Small intestine (tissue), 7 donors: ENCODE measurements at regions not wholly inside any gene's neighbourhood (a gene's known extent, or its start where the extent isn't known, plus 50 kb on each side); places are given as distances from the start of the nearest gene placed in this dataset.

ENCODE experiments used
- DNase-seq, 2 donors: peaks; one replicate each; pipeline versions ENCODE4 v3.0.0 to v3.0.0-alpha.2; 2013
- FAIRE-seq: peaks from 2 replicates; lab custom pipeline; 2012; peaks lifted over from hg19 to GRCh38; lab: Jason Lieb, UNC
- H3K27ac ChIP-seq, 3 donors: one replicate each; pipeline ENCODE4 v1.5.1; 2013; ENCODE audit warnings: low read length in 2 of 3, mild to moderate bottlenecking in 2 of 3, control low read depth in 1 of 3, inconsistent platforms in 1 of 3, low read depth in 1 of 3, moderate library complexity in 1 of 3
- H3K27me3 ChIP-seq, 3 donors: one replicate each; pipeline ENCODE4 v1.6.1; 2013; ENCODE audit warnings: low read length in 3 of 3, inconsistent platforms in 1 of 3; ENCODE audit not compliant: control insufficient read depth in 3 of 3, insufficient read depth in 3 of 3
- H3K36me3 ChIP-seq, 3 donors: one replicate each; pipeline ENCODE4 v1.6.1; 2013; ENCODE audit warnings: low read length in 3 of 3, inconsistent platforms in 1 of 3, low read depth in 1 of 3, mild to moderate bottlenecking in 1 of 3, moderate library complexity in 1 of 3; ENCODE audit not compliant: control insufficient read depth in 3 of 3, insufficient read depth in 2 of 3
- H3K4me1 ChIP-seq, 3 donors: one replicate each; pipeline ENCODE4 v1.6.1; 2013; ENCODE audit warnings: low read length in 2 of 3, inconsistent platforms in 1 of 3, low read depth in 1 of 3, mild to moderate bottlenecking in 1 of 3, moderate library complexity in 1 of 3; ENCODE audit not compliant: control insufficient read depth in 3 of 3, insufficient read depth in 2 of 3
- H3K4me3 ChIP-seq, 3 donors: one replicate each; pipeline ENCODE4 v1.5.1; 2013; ENCODE audit warnings: low read length in 3 of 3, control low read depth in 1 of 3, inconsistent platforms in 1 of 3, low read depth in 1 of 3, mild to moderate bottlenecking in 1 of 3, moderate library complexity in 1 of 3
- H3K9me3 ChIP-seq, 2 donors: one replicate each; pipeline ENCODE4 v1.6.1; 2013; ENCODE audit warnings: low read depth in 1 of 2, low read length in 1 of 2; ENCODE audit not compliant: control insufficient read depth in 2 of 2, insufficient read depth in 1 of 2
- WGBS, 3 donors: extraction: QIAGEN DNeasy Blood & Tissue Kit; methylation state at CpG; one replicate each; pipeline ENCODE4 v1.1.7; 2013; 5-methylcytosine and 5-hydroxymethylcytosine counted together
- donor health status: healthy with polysubstance abuse.
- donor health status: control.
- donor health status: control.
- donor health status: Bipolar disorder and iron deficiency.
- donor health status: healthy.

GRCh38 chr5:74969726-74970125 is 82.6 kb downstream of the GCNT4 start:
- WGBS, 3 donors, result 11 to 66% (median 47%) methylated on average over 3 of the region's 3 CpGs
- DNase-seq (peak; percentile 59 to 83), FAIRE-seq (no peak)
- H3K36me3 ChIP-seq, result no peaks in the 10 kb centered on the region
- H3K27me3 ChIP-seq, result no peaks in the 10 kb centered on the region
- peak overlapping the region in 1 of 3 donors; percentile 73 for H3K27ac ChIP-seq
- H3K4me3 ChIP-seq, result no peak overlapping the region
- peaks cover 4 to 46% (median 4%) of the 10 kb centered on the region in 3 donors for H3K4me1 ChIP-seq
- peaks cover 0 to 4% of the 10 kb centered on the region in 2 donors for H3K9me3 ChIP-seq

DNA sequence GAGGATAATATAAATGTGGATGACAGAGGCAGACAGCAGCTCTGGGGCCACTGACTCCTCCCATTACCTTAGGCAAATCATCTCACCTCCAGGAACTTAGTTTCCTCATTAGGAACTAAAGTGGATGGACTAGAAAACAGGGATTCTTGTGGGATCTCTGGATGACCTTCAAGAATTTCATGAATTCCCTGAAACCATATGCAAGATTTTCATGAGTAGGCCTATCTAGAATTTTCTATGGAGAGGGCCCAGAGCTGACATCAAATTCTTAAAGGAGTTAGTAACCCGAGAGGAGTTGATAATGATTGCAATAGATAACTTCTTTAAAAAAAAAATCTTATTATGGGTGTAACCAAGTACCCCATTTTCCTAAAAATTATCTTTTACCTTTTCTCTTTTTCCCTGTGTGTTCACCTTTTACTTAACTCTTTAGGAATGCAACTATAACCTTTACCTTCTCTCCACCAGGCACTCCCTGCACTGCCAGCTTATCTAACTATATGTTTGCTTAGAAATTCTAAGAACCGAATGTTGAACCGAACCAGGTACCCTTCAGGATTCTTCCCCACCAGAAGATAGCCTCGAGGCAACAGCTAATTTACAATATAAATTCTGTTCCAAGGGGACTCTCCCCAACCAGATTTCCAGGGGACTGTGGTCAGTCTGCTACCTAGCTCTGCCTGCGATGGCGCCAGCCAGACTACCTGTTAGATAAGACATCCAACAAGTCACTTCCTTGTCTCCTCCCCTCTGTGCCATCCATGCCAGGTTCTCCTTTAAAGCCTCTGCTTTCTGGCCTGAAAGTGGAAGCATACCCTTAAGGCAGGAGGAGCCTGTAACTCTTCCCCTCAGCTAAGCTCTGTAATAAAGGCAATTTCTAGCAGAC is 86.0 kb downstream of the GCNT4 start:
- Histone ChIP-seq H3K36me3 (no peaks in the 10 kb centered on the region), H3K9me3 (no peaks in the 10 kb centered on the region), H3K27ac (peak overlapping the region; percentile 21 to 58 (median 37)), H3K4me3 (no peak overlapping the region), H3K27me3 (no peaks in the 10 kb centered on the region), H3K4me1 (peaks cover 4 to 51% (median 4%) of the 10 kb centered on the region in 3 donors)
- peak; percentile 56 to 84 for DNase-seq
- no peak for FAIRE-seq
- WGBS, 3 donors, result 16 to 62% (median 35%) methylated on average over 6 of the region's 6 CpGs

- no peak for FAIRE-seq
- H3K27ac ChIP-seq, result no peak overlapping the region
- WGBS, 3 donors, result 59 to 65% (median 60%) methylated on average over 3 of the region's 3 CpGs
- no peaks in the 10 kb centered on the region for H3K9me3 ChIP-seq
- no peak for DNase-seq
- peaks cover 4 to 39% (median 6%) of the 10 kb centered on the region in 3 donors for H3K4me1 ChIP-seq
- H3K36me3 ChIP-seq, result no peaks in the 10 kb centered on the region
- no peaks in the 10 kb centered on the region for H3K27me3 ChIP-seq
- no peak overlapping the region for H3K4me3 ChIP-seq
Measured at GRCh38 chr5:74963407-74963806, 89.0 kb downstream of the GCNT4 start.

GRCh38 chr5:74957906-74958305 is 91.7 kb upstream of the FAM169A start:
- Histone ChIP-seq H3K27ac (peak overlapping the region in 2 of 3 donors; percentile 39 to 60), H3K36me3 (no peaks in the 10 kb centered on the region), H3K9me3 (peaks cover 0 to 5% of the 10 kb centered on the region in 2 donors), H3K4me1 (peaks cover 0 to 58% (median 11%) of the 10 kb centered on the region in 3 donors), H3K4me3 (no peak overlapping the region), H3K27me3 (no peaks in the 10 kb centered on the region)
- 12 to 53% (median 29%) methylated on average over 3 of the region's 3 CpGs for WGBS, 3 donors
- DNase-seq, result peak; percentile 53 to 83
- FAIRE-seq, result no peak

- Histone ChIP-seq H3K36me3 (no peaks in the 10 kb centered on the region), H3K4me1 (peaks cover 0 to 56% (median 11%) of the 10 kb centered on the region in 3 donors), H3K27ac (peak overlapping the region; percentile 12 to 44 (median 15)), H3K9me3 (peaks cover 0 to 5% of the 10 kb centered on the region in 2 donors), H3K4me3 (no peak overlapping the region), H3K27me3 (no peaks in the 10 kb centered on the region)
- WGBS, 3 donors, result 33 to 72% (median 52%) methylated on average over 5 of the region's 5 CpGs
- FAIRE-seq (no peak), DNase-seq (peak in 1 of 2 donors; percentile 77)
Measured at GRCh38 chr5:74957029-74957784, 91.0 kb upstream of the FAM169A start.

DNA sequence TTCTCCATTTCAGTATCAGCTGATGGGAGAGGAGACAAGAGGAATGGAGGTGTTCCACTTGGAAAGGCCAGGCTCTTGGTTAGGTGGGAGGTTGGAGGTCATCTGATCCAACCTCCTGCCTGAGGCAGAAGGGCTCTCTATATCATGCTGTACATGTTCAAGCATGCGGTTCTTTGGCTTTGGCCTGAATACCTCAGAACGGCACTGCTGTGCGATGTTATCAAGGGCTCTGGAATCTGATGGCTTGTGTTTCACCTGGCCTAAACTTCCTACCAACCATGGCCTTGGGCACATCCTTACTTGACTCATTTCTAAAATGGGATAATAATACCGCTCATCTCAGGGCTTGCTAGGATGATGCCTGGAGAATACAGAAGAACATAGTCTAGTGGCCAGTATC is 90.1 kb upstream of the FAM169A start:
- Histone ChIP-seq H3K4me1 (peaks cover 0 to 65% (median 11%) of the 10 kb centered on the region in 3 donors), H3K4me3 (no peak overlapping the region), H3K36me3 (no peaks in the 10 kb centered on the region), H3K27me3 (no peaks in the 10 kb centered on the region), H3K9me3 (peaks cover 0 to 5% of the 10 kb centered on the region in 2 donors), H3K27ac (peak overlapping the region in 1 of 3 donors; percentile 44)
- 83 to 99% (median 98%) methylated on average over 4 of the region's 4 CpGs for WGBS, 3 donors
- DNase-seq (no peak), FAIRE-seq (no peak)

DNA sequence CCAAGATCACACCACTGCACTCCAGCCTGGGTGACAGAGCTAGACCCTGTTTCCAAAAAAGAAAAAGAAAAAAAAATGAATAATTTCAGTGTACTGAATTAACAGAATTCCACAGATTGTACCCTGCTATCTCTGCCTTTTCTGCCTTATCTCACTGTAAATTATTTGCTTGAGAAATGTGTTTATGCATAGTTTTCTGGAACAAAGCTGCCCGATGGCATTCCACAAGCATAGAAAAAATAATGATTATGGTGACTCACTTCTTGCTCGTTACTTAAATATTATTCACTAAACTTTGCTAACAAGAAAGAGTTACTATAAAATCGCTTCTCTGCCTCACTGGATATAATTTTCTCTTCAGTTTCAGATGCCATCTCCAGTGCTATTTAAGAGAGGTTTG is 88.7 kb upstream of the FAM169A start:
- FAIRE-seq (no peak), DNase-seq (peak in 1 of 2 donors; percentile 64)
- no peaks in the 10 kb centered on the region for H3K27me3 ChIP-seq
- no peaks in the 10 kb centered on the region for H3K36me3 ChIP-seq
- H3K4me3 ChIP-seq, result no peak overlapping the region
- H3K9me3 ChIP-seq, result peaks cover 0 to 5% of the 10 kb centered on the region in 2 donors
- 25 to 51% (median 34%) methylated on average over 3 of the region's 3 CpGs for WGBS, 3 donors
- peaks cover 0 to 70% (median 11%) of the 10 kb centered on the region in 3 donors for H3K4me1 ChIP-seq
- peak overlapping the region in 2 of 3 donors; percentile 8 to 69 for H3K27ac ChIP-seq
